Tongue (tissue), 1 donor: ENCODE measurements at regions not wholly inside any gene's neighbourhood (a gene's known extent, or its start where the extent isn't known, plus 50 kb on each side); places are given as distances from the start of the nearest gene placed in this dataset.
"Not testable (repeated sequence)": the region's sequence is repeated elsewhere in the genome, so short reads cannot be mapped to it uniquely, and the experiment has no call there.

Experiments used
- DNase-seq: peaks from one replicate; pipeline ENCODE4 v3.0.0-alpha.2; 2015

- DNase-seq, result not testable (repeated sequence)
These were observed 52.5 kb upstream of the CCDC71L start for GRCh38 chr7:106713452-106713851.

GRCh38 chr7:106714590-106715442 is 53.9 kb upstream of the CCDC71L start:
- not testable (repeated sequence) for DNase-seq

GRCh38 chr7:106715730-106716129 is 54.8 kb upstream of the CCDC71L start:
- DNase-seq, result no peak

GRCh38 chr7:106717254-106717954 is 56.4 kb upstream of the CCDC71L start:
- DNase-seq, result no peak

- peak; percentile 8 for DNase-seq
These were observed 57.3 kb upstream of the CCDC71L start for GRCh38 chr7:106717955-106718871.

- no peak for DNase-seq
These were observed 59.7 kb upstream of the CCDC71L start for GRCh38 chr7:106720641-106721040.

GRCh38 chr7:106721816-106722785 is 61.1 kb upstream of the CCDC71L start:
- DNase-seq, result no peak

GRCh38 chr7:106723398-106723797 is 62.4 kb upstream of the CCDC71L start:
- no peak for DNase-seq

GRCh38 chr7:106729720-106730385 is 68.9 kb upstream of the CCDC71L start:
- no peak for DNase-seq

- DNase-seq, result peak; percentile 18
These were observed 70.2 kb upstream of the CCDC71L start for GRCh38 chr7:106731187-106731586.

GRCh38 chr7:106731646-106732444 is 70.9 kb upstream of the CCDC71L start:
- DNase-seq, result no peak

GRCh38 chr7:106735637-106736036 is 74.7 kb upstream of the CCDC71L start:
- DNase-seq, result no peak

- no peak for DNase-seq
These were observed 75.2 kb upstream of the CCDC71L start for GRCh38 chr7:106736123-106736507.

GRCh38 chr7:106736508-106737201 is 75.7 kb upstream of the CCDC71L start:
- peak; percentile 8 for DNase-seq

GRCh38 chr7:106737202-106737562 is 76.2 kb upstream of the CCDC71L start:
- DNase-seq, result no peak

GRCh38 chr7:106740806-106741205 is 79.8 kb upstream of the CCDC71L start:
- DNase-seq, result no peak

GRCh38 chr7:106744563-106745091 is 83.7 kb upstream of the CCDC71L start:
- no peak for DNase-seq

GRCh38 chr7:106747301-106747700 is 86.3 kb upstream of the CCDC71L start:
- not testable (repeated sequence) for DNase-seq

GRCh38 chr7:106747804-106748203 is 86.8 kb upstream of the CCDC71L start:
- no peak for DNase-seq
